PFSK-1 (cell line): ENCODE measurements at regions not wholly inside any gene's neighbourhood (a gene's known extent, or its start where the extent isn't known, plus 50 kb on each side); places are given as distances from the start of the nearest gene placed in this dataset.

Experiments used
- FOXP2 ChIP-seq: optimal IDR thresholded peaks from 2 replicates; pipeline ENCODE3; 2011; ENCODE audit warnings: borderline replicate concordance, control low read depth, inconsistent platforms; ENCODE audit not compliant: insufficient read depth; ENCODE audit errors: extremely low read length, extremely low read depth
- POLR2AphosphoS5 ChIP-seq: IDR thresholded peaks from 2 replicates; pipeline ENCODE4 v1.6.1; 2012; ENCODE audit warnings: low read depth, mild to moderate bottlenecking, control low read depth, low read length, moderate library complexity
- SIN3A ChIP-seq: IDR thresholded peaks from 2 replicates; pipeline ENCODE4 v1.6.1; 2012; ENCODE audit warnings: mild to moderate bottlenecking, low read length, moderate library complexity, borderline replicate concordance; ENCODE audit not compliant: insufficient read depth
- TAF1 ChIP-seq: IDR thresholded peaks from 2 replicates; pipeline ENCODE4 v1.6.1; 2012; ENCODE audit warnings: low read length, control low read depth, borderline replicate concordance; ENCODE audit not compliant: insufficient read depth
- TF ChIP-seq, protein P1 (sequence below), 2 experiments: IDR thresholded peaks; 2 replicates each; pipeline versions ENCODE4 v1.6.1 to v1.8.0; 2011 to 2012; ENCODE audit warnings: low read depth in 2 of 2, low read length in 2 of 2, control low read depth in 1 of 2, inconsistent platforms in 1 of 2, mild to moderate bottlenecking in 1 of 2, moderate library complexity in 1 of 2; ENCODE audit not compliant: insufficient read depth in 1 of 2

DNA sequence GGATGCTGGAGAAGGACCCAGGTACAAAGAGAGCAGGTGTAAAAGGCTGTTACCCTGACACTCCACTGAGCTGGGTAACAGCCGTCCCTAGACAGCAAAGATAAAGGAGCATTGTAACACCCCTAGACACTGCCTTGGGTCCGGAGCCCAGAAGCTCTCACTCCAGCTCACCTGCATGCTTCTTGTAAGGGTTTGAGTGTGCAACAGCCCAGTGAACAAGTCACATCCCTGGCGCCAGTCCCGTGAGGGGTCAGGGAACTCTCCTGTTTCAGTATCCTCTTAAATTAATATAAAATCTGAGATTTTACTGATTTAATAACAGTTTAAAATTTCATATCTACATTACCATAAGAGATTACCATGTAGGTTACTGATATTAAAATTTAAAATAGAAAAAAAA lies 124.8 kb upstream of the LMO3 start:
- TF ChIP-seq FOXP2 (no peak), SIN3A (no peak), POLR2AphosphoS5 (no peak), TAF1 (no peak)
- TF ChIP-seq, protein P1, sequence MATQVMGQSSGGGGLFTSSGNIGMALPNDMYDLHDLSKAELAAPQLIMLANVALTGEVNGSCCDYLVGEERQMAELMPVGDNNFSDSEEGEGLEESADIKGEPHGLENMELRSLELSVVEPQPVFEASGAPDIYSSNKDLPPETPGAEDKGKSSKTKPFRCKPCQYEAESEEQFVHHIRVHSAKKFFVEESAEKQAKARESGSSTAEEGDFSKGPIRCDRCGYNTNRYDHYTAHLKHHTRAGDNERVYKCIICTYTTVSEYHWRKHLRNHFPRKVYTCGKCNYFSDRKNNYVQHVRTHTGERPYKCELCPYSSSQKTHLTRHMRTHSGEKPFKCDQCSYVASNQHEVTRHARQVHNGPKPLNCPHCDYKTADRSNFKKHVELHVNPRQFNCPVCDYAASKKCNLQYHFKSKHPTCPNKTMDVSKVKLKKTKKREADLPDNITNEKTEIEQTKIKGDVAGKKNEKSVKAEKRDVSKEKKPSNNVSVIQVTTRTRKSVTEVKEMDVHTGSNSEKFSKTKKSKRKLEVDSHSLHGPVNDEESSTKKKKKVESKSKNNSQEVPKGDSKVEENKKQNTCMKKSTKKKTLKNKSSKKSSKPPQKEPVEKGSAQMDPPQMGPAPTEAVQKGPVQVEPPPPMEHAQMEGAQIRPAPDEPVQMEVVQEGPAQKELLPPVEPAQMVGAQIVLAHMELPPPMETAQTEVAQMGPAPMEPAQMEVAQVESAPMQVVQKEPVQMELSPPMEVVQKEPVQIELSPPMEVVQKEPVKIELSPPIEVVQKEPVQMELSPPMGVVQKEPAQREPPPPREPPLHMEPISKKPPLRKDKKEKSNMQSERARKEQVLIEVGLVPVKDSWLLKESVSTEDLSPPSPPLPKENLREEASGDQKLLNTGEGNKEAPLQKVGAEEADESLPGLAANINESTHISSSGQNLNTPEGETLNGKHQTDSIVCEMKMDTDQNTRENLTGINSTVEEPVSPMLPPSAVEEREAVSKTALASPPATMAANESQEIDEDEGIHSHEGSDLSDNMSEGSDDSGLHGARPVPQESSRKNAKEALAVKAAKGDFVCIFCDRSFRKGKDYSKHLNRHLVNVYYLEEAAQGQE (IDR thresholded peaks at IDR 0.05; ENCODE audit: insufficient read depth in 1 of 2, low read depth in 2 of 2, low read length in 2 of 2), result no peak

GRCh38 chr12:16726879-16727278 lies 120.9 kb upstream of the LMO3 start:
- no peak for TF ChIP-seq TAF1
- no peak for TF ChIP-seq POLR2AphosphoS5
- TF ChIP-seq, protein P1 (IDR thresholded peaks at IDR 0.05; ENCODE audit: insufficient read depth in 1 of 2, low read depth in 2 of 2, low read length in 2 of 2), result no peak
- TF ChIP-seq SIN3A, result no peak
- TF ChIP-seq FOXP2, result no peak

GRCh38 chr12:16719713-16720416 lies 113.9 kb upstream of the LMO3 start:
- TF ChIP-seq TAF1 (no peak), POLR2AphosphoS5 (no peak), FOXP2 (no peak), SIN3A (no peak)
- TF ChIP-seq, protein P1 (IDR thresholded peaks at IDR 0.05; ENCODE audit: insufficient read depth in 1 of 2, low read depth in 2 of 2, low read length in 2 of 2), result no peak

- TF ChIP-seq SIN3A, result no peak
- TF ChIP-seq FOXP2, result no peak
- TF ChIP-seq, protein P1 (IDR thresholded peaks at IDR 0.05; ENCODE audit: insufficient read depth in 1 of 2, low read depth in 2 of 2, low read length in 2 of 2), result no peak
- TF ChIP-seq POLR2AphosphoS5, result no peak
- no peak for TF ChIP-seq TAF1
Observed at GRCh38 chr12:16716928-16717327, 111.0 kb upstream of the LMO3 start.
